ENCODE measurements at regions not wholly inside any gene's neighbourhood (a gene's known extent, or its start where the extent isn't known, plus 50 kb on each side); places are given as distances from the start of the nearest gene placed in this dataset.

- TF ChIP-seq, protein P1, sequence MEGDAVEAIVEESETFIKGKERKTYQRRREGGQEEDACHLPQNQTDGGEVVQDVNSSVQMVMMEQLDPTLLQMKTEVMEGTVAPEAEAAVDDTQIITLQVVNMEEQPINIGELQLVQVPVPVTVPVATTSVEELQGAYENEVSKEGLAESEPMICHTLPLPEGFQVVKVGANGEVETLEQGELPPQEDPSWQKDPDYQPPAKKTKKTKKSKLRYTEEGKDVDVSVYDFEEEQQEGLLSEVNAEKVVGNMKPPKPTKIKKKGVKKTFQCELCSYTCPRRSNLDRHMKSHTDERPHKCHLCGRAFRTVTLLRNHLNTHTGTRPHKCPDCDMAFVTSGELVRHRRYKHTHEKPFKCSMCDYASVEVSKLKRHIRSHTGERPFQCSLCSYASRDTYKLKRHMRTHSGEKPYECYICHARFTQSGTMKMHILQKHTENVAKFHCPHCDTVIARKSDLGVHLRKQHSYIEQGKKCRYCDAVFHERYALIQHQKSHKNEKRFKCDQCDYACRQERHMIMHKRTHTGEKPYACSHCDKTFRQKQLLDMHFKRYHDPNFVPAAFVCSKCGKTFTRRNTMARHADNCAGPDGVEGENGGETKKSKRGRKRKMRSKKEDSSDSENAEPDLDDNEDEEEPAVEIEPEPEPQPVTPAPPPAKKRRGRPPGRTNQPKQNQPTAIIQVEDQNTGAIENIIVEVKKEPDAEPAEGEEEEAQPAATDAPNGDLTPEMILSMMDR (IDR thresholded peaks at IDR 0.05; ENCODE audit: borderline replicate concordance, extremely low read depth, low read length, poor library complexity, severe bottlenecking), result no peak
- no peak for TF ChIP-seq EZH2 (IDR thresholded peaks at IDR 0.05; ENCODE audit: borderline replicate concordance, low read depth, low read length, severe bottlenecking)
Measured at GRCh38 chr12:89946518-89947135, 238.0 kb upstream of the ATP2B1 start.
